LNCAP (cell line): ENCODE measurements at regions not wholly inside any gene's neighbourhood (a gene's known extent, or its start where the extent isn't known, plus 50 kb on each side); places are given as distances from the start of the nearest gene placed in this dataset.

Source experiments
- CTCF ChIP-seq: fragments of 450-650 bp; IDR thresholded peaks from 2 replicates; pipeline ENCODE4 v1.5.1; 2017; ENCODE audit warnings: mild to moderate bottlenecking

DNA sequence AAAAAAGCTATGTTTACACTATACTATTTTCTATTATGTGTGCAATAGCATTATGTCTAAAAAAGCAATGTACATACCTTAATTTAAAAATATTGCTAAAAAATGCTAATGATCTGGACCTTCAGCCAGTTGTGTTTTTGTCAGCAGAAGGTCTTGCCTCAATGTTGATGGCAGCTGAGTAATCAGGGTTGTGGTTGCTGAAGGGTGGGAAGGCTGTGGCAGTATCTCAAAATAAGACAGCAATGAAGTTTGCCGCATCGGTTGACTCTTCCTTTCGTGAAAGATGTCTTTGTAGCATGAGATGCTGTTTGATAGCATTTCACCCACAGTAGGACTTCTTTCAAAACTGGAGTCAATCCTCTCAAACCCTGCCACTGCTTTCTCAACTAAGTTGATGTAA lies 134.7 kb upstream of the CDYL start:
- TF ChIP-seq CTCF = no peak

GRCh38 chr6:4640139-4640538 lies 136.1 kb upstream of the CDYL start:
- TF ChIP-seq CTCF = no peak

DNA sequence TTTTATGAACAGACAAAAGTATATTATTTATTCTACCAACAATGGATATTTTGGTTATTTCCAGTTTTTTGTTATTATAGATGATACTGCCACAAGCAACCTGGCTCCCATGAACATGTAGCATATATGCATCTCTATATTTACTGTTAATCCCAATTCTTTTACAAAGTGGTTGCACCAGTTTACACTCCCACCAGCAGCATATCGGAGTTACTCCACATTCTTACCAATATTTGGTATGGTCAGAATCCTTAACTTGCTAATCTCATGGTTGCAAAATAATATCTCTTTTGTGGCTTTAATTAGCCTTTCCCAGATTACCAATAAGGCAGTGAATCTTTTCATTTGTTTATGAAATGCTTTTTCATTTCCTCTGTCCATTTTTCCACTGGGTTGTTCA lies 137.6 kb upstream of the CDYL start:
- no peak for TF ChIP-seq CTCF

DNA sequence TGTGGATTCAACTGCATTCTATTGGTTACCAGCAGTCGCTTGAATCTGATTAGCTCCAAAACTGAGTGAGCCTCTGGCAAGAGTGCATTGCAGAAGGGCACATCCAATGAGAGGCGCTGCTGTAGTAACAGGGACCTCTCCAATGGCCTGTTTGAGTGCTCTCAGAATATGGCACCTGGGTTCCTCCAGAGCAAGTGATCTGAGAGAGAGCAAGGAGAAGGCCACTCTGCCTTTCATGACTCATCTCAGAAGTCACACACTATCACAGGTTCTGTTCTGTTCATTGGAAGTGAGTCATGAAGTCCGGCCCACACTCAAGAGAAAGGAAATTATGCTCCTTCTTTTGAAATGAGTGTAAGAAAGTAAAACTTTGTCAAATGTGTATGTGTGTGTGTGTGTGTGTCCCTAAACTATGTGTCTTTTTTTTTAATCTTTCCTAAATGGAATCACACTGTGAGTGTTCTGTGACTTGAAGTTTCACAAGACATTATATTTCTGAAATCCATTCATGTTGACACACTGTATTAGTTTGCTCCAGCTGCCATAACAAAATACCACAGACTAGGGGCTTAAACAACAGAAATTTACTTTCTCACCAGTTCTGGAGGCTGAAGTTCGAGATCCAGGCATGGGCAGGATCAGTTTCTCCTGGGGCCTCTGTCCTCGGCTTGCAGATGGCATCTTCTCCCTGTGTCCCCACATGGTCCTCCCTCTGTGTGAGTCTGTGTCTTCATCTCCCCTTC lies 138.3 kb upstream of the CDYL start:
- no peak for TF ChIP-seq CTCF

DNA sequence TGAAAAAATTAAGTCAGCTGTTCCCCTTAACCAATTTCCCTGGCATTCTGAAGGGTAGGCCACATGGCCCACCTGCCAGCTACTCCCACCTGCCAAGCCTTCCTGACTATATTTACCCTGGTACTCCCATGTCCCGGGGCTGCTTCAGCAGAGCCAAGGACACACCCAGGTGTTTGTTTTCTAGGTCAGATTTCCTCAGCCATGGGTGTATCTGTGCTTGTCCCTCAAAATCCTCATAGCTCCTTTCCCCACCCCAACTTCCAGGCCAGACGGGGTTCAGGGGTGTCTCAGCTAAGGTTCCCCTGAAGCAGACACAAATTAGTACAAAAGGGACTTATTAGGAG lies 139.4 kb upstream of the CDYL start:
- no peak for TF ChIP-seq CTCF

GRCh38 chr6:4636191-4636880 lies 139.9 kb upstream of the CDYL start:
- TF ChIP-seq CTCF = no peak

GRCh38 chr6:4635666-4636065 lies 140.5 kb upstream of the CDYL start:
- no peak for TF ChIP-seq CTCF

GRCh38 chr6:4632421-4632820 lies 143.8 kb upstream of the CDYL start:
- no peak for TF ChIP-seq CTCF
